Esophagus muscularis mucosa (tissue), 3 donors: ENCODE measurements at regions not wholly inside any gene's neighbourhood (a gene's known extent, or its start where the extent isn't known, plus 50 kb on each side); places are given as distances from the start of the nearest gene placed in this dataset.

Experiments
- POLR2A ChIP-seq: fragments of 450-650 bp; IDR thresholded peaks from one replicate; pipeline ENCODE4 v1.6.1; 2017; ENCODE audit warnings: antibody characterized with exemption, moderate library complexity, mild to moderate bottlenecking, low read depth
- POLR2AphosphoS5 ChIP-seq, 2 donors: sonication (generic); formaldehyde crosslinking; IDR thresholded peaks; one replicate each; pipeline ENCODE4 v1.6.1; 2017; ENCODE audit warnings: antibody characterized with exemption in 2 of 2
- TF ChIP-seq, protein P1 (sequence below), 3 experiments: fragments of 200-600 bp in 2 of 3; fragments of 450-650 bp in 1 of 3; sonication (generic) in 2 of 3; IDR thresholded peaks; one replicate each; pipeline ENCODE4 v1.5.1; 2017 to 2019; ENCODE audit warnings: antibody characterized with exemption in 3 of 3, mild to moderate bottlenecking in 2 of 3, moderate library complexity in 1 of 3

DNA sequence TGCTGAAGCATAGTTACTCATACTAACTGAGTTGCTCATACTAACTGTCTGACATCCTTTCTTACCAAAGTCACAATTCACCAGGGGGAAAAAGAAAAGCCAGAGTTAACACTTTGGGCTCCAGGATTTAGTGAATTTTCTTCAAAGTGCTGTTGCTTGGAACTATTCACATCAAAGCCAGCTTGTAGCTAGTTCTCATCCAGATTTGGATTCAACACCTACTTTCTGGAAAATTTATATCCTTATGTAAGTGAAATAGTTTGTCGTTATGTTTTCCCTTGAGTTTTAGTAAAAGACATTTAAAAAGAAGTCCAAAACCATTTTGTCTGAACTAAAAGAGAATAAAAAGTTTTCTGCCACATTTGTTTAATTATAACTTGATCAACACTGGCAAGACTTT is 264.6 kb downstream of the BRINP2 start:
- TF ChIP-seq, protein P1, sequence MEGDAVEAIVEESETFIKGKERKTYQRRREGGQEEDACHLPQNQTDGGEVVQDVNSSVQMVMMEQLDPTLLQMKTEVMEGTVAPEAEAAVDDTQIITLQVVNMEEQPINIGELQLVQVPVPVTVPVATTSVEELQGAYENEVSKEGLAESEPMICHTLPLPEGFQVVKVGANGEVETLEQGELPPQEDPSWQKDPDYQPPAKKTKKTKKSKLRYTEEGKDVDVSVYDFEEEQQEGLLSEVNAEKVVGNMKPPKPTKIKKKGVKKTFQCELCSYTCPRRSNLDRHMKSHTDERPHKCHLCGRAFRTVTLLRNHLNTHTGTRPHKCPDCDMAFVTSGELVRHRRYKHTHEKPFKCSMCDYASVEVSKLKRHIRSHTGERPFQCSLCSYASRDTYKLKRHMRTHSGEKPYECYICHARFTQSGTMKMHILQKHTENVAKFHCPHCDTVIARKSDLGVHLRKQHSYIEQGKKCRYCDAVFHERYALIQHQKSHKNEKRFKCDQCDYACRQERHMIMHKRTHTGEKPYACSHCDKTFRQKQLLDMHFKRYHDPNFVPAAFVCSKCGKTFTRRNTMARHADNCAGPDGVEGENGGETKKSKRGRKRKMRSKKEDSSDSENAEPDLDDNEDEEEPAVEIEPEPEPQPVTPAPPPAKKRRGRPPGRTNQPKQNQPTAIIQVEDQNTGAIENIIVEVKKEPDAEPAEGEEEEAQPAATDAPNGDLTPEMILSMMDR (IDR thresholded peaks at IDR 0.05) = no peak
- TF ChIP-seq POLR2A = no peak
- TF ChIP-seq POLR2AphosphoS5 (IDR thresholded peaks at IDR 0.05) = no peak
